Sigmoid colon (tissue), 4 donors: ENCODE measurements at regions not wholly inside any gene's neighbourhood (a gene's known extent, or its start where the extent isn't known, plus 50 kb on each side); places are given as distances from the start of the nearest gene placed in this dataset.

ENCODE experiments used
- EP300 ChIP-seq, 4 donors: sonication (generic); formaldehyde crosslinking; IDR thresholded peaks; one replicate each; pipeline ENCODE4 v1.6.1; 2017; ENCODE audit warnings: antibody characterized with exemption in 4 of 4
- TF ChIP-seq, protein P1 (sequence below), 4 experiments: fragments of 450-650 bp in 3 of 4; fragments of 200-600 bp in 1 of 4; IDR thresholded peaks; one replicate each; pipeline ENCODE4 v1.5.1; 2016 to 2019; ENCODE audit warnings: antibody characterized with exemption in 4 of 4, mild to moderate bottlenecking in 3 of 4, moderate library complexity in 2 of 4

DNA sequence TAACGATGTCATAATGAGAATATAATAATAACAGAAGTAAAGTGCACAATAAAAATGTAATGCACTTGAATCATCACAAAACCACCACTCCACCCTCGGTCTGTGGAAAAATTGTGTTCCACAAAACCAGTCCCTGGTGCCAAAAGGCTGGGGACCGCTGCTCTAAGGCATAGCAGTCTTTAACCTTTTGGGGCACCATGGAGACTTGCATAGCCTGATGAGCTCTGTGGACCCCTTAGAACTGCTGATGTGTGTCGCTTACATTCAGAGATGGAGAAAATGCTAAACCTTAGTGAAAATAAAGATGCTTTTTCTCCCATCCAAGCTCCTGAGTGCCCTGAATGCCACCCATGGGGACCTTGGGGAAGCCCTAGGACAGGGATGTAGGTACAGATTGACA, 87.6 kb upstream of the SEPTIN5 start:
- TF ChIP-seq, protein P1, sequence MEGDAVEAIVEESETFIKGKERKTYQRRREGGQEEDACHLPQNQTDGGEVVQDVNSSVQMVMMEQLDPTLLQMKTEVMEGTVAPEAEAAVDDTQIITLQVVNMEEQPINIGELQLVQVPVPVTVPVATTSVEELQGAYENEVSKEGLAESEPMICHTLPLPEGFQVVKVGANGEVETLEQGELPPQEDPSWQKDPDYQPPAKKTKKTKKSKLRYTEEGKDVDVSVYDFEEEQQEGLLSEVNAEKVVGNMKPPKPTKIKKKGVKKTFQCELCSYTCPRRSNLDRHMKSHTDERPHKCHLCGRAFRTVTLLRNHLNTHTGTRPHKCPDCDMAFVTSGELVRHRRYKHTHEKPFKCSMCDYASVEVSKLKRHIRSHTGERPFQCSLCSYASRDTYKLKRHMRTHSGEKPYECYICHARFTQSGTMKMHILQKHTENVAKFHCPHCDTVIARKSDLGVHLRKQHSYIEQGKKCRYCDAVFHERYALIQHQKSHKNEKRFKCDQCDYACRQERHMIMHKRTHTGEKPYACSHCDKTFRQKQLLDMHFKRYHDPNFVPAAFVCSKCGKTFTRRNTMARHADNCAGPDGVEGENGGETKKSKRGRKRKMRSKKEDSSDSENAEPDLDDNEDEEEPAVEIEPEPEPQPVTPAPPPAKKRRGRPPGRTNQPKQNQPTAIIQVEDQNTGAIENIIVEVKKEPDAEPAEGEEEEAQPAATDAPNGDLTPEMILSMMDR (IDR thresholded peaks at IDR 0.05) = no peak
- TF ChIP-seq EP300 (IDR thresholded peaks at IDR 0.05) = no peak
